DND-41 (cell line): ENCODE measurements at regions not wholly inside any gene's neighbourhood (a gene's known extent, or its start where the extent isn't known, plus 50 kb on each side); places are given as distances from the start of the nearest gene placed in this dataset.

Experiments used
- EZH2 ChIP-seq: IDR thresholded peaks from 3 replicates; pipeline ENCODE4 v1.6.1; 2012; ENCODE audit warnings: borderline replicate concordance, low read depth, mild to moderate bottlenecking, moderate library complexity, low read length, inconsistent platforms; ENCODE audit not compliant: severe bottlenecking
- TF ChIP-seq, protein P1 (sequence below): IDR thresholded peaks from 2 replicates; pipeline ENCODE4 v1.5.1; 2012; ENCODE audit warnings: borderline replicate concordance, low read length, moderate library complexity, mild to moderate bottlenecking; ENCODE audit not compliant: poor library complexity, severe bottlenecking; ENCODE audit errors: extremely low read depth

DNA sequence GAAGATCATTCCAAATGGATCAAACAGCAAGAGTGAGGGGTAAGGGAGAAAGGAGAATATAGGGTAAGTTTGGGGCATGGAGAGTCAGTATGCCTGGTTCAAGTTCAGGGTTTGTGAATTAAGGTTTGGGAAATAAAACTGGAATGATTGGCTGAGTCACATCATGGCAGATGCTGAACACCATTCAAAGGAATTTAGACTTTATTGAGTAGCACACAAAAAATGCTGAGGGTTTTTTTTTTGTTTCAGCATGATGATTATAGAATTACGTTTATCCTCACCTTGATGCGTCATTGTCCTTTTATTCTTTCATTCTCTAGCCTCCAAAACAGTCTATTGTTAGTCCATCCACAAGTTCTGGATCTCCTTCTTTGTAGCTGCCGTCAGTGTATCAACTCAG, 220.0 kb upstream of the UMPS start:
- TF ChIP-seq, protein P1, sequence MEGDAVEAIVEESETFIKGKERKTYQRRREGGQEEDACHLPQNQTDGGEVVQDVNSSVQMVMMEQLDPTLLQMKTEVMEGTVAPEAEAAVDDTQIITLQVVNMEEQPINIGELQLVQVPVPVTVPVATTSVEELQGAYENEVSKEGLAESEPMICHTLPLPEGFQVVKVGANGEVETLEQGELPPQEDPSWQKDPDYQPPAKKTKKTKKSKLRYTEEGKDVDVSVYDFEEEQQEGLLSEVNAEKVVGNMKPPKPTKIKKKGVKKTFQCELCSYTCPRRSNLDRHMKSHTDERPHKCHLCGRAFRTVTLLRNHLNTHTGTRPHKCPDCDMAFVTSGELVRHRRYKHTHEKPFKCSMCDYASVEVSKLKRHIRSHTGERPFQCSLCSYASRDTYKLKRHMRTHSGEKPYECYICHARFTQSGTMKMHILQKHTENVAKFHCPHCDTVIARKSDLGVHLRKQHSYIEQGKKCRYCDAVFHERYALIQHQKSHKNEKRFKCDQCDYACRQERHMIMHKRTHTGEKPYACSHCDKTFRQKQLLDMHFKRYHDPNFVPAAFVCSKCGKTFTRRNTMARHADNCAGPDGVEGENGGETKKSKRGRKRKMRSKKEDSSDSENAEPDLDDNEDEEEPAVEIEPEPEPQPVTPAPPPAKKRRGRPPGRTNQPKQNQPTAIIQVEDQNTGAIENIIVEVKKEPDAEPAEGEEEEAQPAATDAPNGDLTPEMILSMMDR = no peak
- no peak for TF ChIP-seq EZH2
